ENCODE measurements at regions not wholly inside any gene's neighbourhood (a gene's known extent, or its start where the extent isn't known, plus 50 kb on each side); places are given as distances from the start of the nearest gene placed in this dataset.
"Not testable (repeated sequence)": the region's sequence is repeated elsewhere in the genome, so short reads cannot be mapped to it uniquely, and the experiment has no call there.

DNA sequence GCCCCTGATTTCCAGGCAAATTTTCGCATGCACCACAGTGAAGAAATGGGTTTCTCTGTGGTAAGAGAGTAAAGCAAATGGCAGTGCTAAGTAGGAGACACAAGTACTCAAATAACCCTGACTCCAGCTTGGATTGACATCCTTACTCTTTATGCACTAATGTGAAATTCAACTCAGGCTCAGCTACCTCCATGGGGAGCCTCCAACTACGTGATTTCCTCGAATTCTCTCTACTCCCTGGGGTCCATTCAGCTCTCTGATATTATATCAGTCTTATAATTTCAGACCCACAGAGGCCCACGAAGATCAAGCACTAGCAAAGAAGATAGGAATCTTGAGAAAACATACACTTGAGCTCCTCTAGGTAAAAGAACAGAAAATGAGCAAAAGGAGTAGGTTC lies 407.6 kb upstream of the CCDC54 start:
- intact Hi-C loops (cut with DNase I) = no loop called here
- no peak for DNase-seq

DNA sequence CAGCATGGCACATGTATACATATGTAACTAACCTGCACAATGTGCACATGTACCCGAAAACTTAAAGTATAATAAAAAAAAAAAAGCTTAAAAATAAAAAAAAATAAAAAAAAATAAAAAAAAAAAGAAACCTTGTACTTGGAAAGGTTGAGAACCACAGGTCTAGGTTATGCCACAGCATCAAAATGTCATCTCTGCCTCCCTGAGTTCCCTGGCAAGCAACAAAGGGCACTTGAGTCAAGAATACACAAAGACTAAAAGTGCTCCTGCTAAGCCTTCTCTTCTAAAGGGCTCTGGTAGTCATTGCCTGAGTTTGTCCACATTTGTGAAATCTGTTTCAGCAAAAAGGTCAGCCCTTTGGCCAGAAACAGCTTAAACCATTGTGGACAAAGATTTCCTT lies 395.8 kb upstream of the CCDC54 start:
- no peak for DNase-seq
- intact Hi-C loops (cut with DNase I) = no loop called here

- intact Hi-C loops (cut with DNase I) = no loop called here
These were observed 391.5 kb upstream of the CCDC54 start for GRCh38 chr3:106985721-106986120.

GRCh38 chr3:106998841-106999682 lies 378.2 kb upstream of the CCDC54 start:
- DNase-seq; intact Hi-C loops (cut with DNase I): not testable (repeated sequence)

More at GRCh38 chr3:106985721-106986120, 391.5 kb upstream of the CCDC54 start:
- DNase-seq = no peak

DNA sequence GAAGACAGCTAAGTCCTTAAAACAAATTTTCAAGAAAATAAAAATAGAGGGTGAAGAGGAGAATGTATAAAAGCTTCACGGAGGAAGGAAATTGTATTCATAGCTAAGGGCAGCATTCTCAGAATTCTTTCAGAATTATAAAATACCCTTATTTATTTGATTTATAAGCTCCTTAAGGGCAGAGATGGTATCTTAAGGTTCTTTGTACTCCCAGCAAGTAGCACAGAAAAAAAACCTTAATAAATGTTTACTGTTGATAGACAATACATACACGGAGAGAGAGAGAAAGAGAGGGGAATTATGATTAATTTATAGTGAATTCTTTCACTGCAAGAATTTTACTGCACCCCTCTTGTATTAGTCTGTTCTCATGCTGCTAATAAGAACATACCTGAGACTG lies 375.6 kb upstream of the CCDC54 start:
- no peak for DNase-seq
- intact Hi-C loops (cut with DNase I) = no loop called here

DNA sequence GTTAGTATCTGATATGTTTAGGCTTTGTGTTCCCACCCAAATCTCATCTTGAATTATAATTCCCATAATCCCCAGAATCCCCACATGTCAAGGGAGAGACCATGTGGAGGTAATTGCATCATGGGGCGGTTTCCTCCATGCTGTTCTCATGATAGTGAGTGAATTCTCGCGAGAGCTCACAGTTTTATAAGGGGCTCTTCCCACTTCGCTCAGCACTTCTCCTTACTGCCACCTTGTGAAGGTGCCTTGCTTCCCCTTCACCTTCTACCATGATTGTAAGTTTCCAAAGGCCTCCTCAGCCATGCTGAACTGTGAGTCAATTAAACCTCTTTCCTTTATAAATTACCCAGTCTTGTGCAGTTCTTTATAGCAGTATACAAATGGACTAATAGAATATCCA lies 371.9 kb upstream of the CCDC54 start:
- DNase-seq; intact Hi-C loops (cut with DNase I): not testable (repeated sequence)

DNA sequence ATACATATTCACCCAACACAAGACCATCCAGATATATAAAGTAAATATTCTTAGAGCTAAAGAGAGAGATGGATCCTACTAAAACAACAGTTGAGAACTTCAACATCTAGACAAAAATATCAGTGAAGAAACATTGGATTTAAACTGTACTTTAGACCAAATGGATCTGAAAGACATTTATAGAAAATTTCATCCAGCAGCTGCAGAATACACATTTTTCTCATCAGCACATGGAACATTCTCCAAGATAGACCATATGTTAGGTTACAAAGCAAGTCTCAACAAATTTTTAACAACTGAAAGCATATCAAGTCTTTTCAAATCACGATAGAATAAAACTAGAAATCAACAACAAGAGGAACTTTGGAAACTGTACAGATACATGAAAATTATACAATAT lies 369.0 kb upstream of the CCDC54 start:
- DNase-seq = no peak
- intact Hi-C loops (cut with DNase I) = no loop called here

- intact Hi-C loops (cut with DNase I) = no loop called here
- DNase-seq = no peak
These were observed 363.6 kb upstream of the CCDC54 start for GRCh38 chr3:107013641-107014040.

DNA sequence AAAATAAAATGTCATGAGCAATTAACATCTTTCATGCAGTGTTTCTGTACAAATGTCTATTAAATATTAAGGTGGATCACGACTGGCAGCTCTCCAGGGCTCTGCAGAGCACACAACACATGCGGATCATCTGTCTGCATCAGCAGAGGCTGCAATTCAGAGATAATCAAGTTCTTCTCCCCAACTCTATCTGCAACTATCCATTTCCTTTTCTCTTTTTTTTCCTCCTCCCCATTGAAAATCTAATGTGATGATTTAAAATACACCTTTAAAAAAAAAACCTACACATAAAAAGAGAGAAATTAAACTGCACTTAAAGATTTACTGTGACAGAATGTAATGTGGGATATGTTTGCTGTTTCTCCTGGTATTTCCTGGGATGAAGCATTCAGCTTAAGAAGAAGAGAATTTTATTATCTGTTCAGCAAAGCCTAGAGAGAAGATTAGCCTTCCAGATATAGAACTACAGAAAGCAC lies 352.6 kb upstream of the CCDC54 start:
- DNase-seq = peak in 9 of 42 donors; percentile 13 to 51 (median 30)
- intact Hi-C loops (cut with DNase I) = no loop called here

- DNase-seq = no peak
- intact Hi-C loops (cut with DNase I) = no loop called here
These were observed 351.3 kb upstream of the CCDC54 start for GRCh38 chr3:107025961-107026360.

- peak in 10 of 42 donors; percentile 5 to 53 (median 18) for DNase-seq
- intact Hi-C loops (cut with DNase I) = no loop called here
These were observed 349.2 kb upstream of the CCDC54 start for GRCh38 chr3:107028086-107028485.

DNA sequence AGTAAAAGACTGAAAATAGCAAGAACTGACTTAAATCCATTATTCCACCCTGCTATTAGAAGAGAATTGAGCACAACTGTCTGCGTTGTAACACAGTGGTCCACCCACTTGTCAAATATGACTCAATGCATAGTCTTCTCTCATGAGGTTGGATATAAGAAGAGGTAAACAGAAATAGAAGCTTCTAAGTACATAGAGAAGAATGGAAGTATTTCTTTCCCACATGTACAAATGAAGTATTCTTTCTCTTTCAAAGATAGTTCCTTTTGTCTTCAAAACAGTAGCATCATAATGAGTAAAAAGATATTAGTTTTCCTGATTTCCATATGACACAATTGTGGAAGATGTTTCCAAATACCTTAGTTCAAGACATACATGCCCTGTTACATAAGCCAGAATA lies 348.6 kb upstream of the CCDC54 start:
- intact Hi-C loops (cut with DNase I) = no loop called here
- no peak for DNase-seq

- DNase-seq = peak in 6 of 42 donors; percentile 19 to 34 (median 26)
- intact Hi-C loops (cut with DNase I) = no loop called here
These were observed 345.1 kb upstream of the CCDC54 start for GRCh38 chr3:107032111-107032510.

DNA sequence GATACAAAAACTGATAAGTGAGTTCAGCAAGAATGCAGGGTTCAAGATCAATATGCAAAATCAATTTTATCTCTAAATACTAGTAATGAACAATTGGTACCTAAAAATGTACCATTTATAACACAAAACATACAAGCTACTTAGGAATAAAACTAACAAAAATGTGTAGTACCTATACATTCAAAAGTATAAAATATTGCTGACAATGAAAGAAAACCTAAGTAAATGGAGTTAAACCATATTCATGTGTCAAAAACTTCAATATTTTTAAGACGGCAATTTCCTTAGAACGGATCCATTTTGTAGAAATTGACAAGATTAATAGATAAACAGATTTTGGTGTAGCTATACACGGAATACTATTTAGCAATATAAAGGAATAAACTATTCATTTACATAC lies 343.1 kb upstream of the CCDC54 start:
- intact Hi-C loops (cut with DNase I) = no loop called here
- no peak for DNase-seq

DNA sequence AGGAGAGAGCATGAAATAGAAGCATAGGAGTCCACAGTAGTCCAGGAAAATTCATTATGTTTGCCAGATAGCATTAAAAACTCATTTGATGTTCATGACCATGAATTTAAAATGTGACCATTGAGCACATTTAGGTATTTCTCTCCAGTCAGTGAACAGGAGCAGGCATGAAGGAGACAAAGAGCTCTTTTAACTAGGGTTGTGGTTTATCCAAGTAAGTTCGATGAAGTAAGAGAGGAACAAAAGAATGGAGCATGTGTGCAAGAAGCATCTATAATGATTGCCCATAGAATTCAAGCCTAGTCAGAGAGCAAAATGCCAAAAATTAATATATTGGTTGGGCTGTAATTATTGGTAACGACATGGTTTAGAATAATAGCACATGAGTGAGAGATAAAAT lies 342.1 kb upstream of the CCDC54 start:
- DNase-seq = no peak
- intact Hi-C loops (cut with DNase I) = no loop called here

DNA sequence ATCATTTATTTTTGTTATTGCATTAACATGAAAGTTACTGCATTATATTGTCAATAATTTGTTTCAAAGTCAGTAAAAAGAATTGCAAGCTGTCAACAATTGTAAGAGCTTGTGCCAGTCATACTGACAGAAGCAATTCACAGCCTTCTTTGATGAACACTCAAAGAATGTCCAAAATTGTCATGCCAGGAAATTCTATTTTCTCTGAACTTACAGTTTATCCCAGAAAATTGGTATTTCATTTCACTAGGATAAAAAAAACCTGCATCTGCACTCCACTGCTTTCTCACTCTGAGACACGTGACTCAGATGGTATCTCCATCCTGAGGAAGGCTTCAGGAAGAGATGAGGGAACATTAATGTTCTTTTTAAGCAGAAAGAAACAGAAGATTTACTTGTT lies 332.6 kb upstream of the CCDC54 start:
- DNase-seq = no peak
- intact Hi-C loops (cut with DNase I) = no loop called here

- intact Hi-C loops (cut with DNase I) = no loop called here
- DNase-seq = peak in 40 of 42 donors; percentile 12 to 78 (median 56)
These were observed 331.4 kb upstream of the CCDC54 start for GRCh38 chr3:107045791-107046190.

DNA sequence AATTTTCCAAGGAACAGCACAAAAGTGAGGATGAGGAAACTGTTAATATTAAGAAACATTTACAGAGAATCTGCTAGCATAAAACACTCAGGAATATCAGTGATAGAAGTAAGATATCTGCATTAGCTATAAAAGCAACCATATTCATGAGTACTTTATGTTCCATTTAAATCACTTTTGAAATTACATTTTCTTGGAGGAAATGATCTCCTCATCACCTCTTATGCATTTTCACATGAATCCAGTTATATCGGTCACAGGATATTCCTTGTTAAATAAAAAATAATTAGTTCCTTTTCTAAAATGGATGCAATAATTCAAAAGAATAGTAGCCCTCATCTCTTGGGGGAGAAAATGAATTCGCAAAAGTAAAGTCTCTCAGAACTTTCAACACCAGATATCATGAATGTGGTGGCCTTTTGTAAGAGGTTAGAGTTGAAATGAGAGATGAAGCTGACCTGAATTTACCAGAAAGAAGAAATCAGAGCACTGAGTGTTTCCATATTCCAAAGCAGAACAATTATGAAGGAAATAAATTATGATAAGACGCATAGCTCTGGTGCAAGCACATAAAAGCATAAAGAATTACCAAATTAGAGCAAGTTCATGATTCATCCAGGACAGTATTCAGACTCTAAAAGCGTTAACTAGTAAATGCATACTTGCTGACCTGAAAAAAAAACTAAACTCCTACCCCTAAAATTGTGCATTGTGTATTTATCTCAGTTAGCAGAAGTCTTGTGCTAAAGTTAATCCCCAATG lies 321.9 kb upstream of the CCDC54 start:
- intact Hi-C loops (cut with DNase I) = no loop called here
- no peak for DNase-seq

DNA sequence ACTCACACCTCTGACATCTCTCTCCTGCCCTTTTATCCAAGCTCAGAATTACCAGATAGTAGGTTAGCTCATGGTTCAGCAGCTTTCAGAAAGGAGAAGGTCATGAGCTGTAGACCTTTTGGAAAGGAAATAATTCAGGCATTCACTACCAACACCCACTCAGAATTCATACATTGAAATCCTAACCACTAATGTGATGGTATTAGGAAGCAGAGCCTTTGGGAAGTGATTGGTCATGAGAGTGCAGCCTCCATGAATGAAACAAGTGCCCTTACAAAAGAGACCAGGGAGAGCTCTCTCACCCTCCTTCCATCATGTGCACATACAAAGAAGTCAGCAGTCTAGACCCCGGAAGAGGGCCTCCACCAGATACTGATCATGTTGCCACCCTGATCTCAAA lies 315.8 kb upstream of the CCDC54 start:
- intact Hi-C loops (cut with DNase I) = loop anchor here (10.0 kb wide), 1 partner anchor 237 kb away; no protein-coding TSS in a partner anchor
- no peak for DNase-seq

- DNase-seq = no peak
- intact Hi-C loops (cut with DNase I) = loop anchor here (10.0 kb wide), 1 partner anchor 238 kb away; no protein-coding TSS in a partner anchor
These were observed 314.9 kb upstream of the CCDC54 start for GRCh38 chr3:107062310-107062709.
